PC-9 (cell line): ENCODE measurements at regions not wholly inside any gene's neighbourhood (a gene's known extent, or its start where the extent isn't known, plus 50 kb on each side); places are given as distances from the start of the nearest gene placed in this dataset.

Experiments used
- EZH2 ChIP-seq: fragments of 200-600 bp; sonication (generic); IDR thresholded peaks from 2 replicates; pipeline ENCODE4 v1.8.0; 2017; ENCODE audit warnings: antibody characterized with exemption, low read depth
- TF ChIP-seq, protein P1 (sequence below): fragments of 200-600 bp; sonication (generic); conservative IDR thresholded peaks from 2 replicates; pipeline ENCODE4 v1.6.1; 2017; ENCODE audit warnings: mixed run types, antibody characterized with exemption, mild to moderate bottlenecking, moderate library complexity

DNA sequence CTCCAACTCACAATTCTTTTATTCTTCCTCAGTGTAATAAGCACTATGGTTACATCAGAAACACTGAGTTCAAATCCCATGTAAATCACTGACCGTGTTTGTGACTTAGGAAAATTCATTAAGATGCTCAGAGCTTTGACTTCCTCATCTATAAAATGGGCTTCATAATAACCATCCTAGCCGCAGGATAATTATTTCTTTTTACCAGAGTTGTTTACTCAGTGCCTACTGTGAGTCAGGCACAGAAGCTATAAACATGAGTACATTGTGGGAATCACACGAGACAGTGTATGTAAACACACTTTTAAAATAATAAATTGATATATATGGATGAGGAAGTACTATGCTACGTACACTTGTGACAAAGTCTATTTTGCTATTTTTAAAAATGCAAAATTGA lies 296.3 kb upstream of the TENM3 start:
- TF ChIP-seq, protein P1, sequence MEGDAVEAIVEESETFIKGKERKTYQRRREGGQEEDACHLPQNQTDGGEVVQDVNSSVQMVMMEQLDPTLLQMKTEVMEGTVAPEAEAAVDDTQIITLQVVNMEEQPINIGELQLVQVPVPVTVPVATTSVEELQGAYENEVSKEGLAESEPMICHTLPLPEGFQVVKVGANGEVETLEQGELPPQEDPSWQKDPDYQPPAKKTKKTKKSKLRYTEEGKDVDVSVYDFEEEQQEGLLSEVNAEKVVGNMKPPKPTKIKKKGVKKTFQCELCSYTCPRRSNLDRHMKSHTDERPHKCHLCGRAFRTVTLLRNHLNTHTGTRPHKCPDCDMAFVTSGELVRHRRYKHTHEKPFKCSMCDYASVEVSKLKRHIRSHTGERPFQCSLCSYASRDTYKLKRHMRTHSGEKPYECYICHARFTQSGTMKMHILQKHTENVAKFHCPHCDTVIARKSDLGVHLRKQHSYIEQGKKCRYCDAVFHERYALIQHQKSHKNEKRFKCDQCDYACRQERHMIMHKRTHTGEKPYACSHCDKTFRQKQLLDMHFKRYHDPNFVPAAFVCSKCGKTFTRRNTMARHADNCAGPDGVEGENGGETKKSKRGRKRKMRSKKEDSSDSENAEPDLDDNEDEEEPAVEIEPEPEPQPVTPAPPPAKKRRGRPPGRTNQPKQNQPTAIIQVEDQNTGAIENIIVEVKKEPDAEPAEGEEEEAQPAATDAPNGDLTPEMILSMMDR = no peak
- no peak for TF ChIP-seq EZH2
